Uterus (tissue), 2 donors: ENCODE measurements at regions not wholly inside any gene's neighbourhood (a gene's known extent, or its start where the extent isn't known, plus 50 kb on each side); places are given as distances from the start of the nearest gene placed in this dataset.

Source experiments
- POLR2A ChIP-seq, 2 donors: fragments of 450-650 bp; IDR thresholded peaks; one replicate each; pipeline ENCODE4 v1.6.1; 2016; ENCODE audit warnings: antibody characterized with exemption in 2 of 2, mild to moderate bottlenecking in 1 of 2, moderate library complexity in 1 of 2
- TF ChIP-seq, protein P1 (sequence below), 4 experiments: fragments of 200-600 bp in 2 of 4; fragments of 450-650 bp in 2 of 4; sonication (generic) in 2 of 4; IDR thresholded peaks; one replicate each; pipeline ENCODE4 v1.5.1; 2016 to 2019; ENCODE audit warnings: antibody characterized with exemption in 4 of 4, mild to moderate bottlenecking in 2 of 4, moderate library complexity in 1 of 4

DNA sequence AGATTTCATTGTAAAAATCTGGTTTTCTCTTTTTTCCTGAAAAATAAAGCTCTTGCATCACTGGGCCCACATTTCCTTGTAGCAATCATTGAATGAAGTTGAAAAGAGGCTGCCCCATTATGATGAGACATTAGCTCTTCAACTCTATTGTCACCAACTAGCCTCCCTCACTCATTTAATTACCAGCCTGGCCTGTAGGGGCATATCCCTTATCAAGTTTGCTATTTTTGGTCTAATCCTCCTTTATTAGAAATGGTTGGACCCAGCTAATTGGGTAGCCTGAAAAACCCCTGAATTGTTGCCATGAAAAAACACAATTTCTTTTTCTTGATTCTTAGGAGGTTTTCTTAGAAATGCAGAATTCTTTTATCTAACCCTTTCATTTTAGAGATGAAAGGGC, 164.6 kb upstream of the CASK start:
- TF ChIP-seq, protein P1, sequence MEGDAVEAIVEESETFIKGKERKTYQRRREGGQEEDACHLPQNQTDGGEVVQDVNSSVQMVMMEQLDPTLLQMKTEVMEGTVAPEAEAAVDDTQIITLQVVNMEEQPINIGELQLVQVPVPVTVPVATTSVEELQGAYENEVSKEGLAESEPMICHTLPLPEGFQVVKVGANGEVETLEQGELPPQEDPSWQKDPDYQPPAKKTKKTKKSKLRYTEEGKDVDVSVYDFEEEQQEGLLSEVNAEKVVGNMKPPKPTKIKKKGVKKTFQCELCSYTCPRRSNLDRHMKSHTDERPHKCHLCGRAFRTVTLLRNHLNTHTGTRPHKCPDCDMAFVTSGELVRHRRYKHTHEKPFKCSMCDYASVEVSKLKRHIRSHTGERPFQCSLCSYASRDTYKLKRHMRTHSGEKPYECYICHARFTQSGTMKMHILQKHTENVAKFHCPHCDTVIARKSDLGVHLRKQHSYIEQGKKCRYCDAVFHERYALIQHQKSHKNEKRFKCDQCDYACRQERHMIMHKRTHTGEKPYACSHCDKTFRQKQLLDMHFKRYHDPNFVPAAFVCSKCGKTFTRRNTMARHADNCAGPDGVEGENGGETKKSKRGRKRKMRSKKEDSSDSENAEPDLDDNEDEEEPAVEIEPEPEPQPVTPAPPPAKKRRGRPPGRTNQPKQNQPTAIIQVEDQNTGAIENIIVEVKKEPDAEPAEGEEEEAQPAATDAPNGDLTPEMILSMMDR (IDR thresholded peaks at IDR 0.05) = no peak
- TF ChIP-seq POLR2A (IDR thresholded peaks at IDR 0.05) = no peak
